ENCODE measurements at regions not wholly inside any gene's neighbourhood (a gene's known extent, or its start where the extent isn't known, plus 50 kb on each side); places are given as distances from the start of the nearest gene placed in this dataset.

DNA sequence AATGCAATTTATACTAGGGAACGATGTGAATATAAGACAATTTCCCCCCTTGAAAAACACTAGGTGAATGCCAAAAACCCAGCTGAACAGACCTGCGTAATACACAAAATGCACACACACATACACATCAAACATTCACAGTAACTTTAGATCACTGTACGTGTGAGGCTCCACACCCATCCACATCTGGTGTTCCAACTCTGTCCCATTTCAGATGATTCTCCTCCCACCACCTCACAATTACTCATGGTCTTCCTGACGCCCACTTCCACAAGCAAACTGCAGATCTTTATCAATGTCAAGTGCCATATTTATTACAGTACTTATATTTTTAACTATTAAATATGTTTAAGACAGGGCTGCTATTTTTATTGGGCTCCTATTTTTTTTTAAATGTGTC is 57.8 kb upstream of the TENM4 start:
- H3K4me1 ChIP-seq (ENCODE audit: insufficient read depth, low read length, poor library complexity, severe bottlenecking) = no peaks in the 10 kb centered on the region
- no peaks in the 10 kb centered on the region for H3K9me2 ChIP-seq (ENCODE audit: insufficient read depth, low read length)
- no peak overlapping the region for H3K4me3 ChIP-seq (ENCODE audit: low read depth, low read length, poor library complexity, severe bottlenecking)
- TF ChIP-seq EZH2phosphoT487 (IDR thresholded peaks at IDR 0.05; ENCODE audit: borderline replicate concordance, low read depth, low read length) = no peak
- TF ChIP-seq, protein P1, sequence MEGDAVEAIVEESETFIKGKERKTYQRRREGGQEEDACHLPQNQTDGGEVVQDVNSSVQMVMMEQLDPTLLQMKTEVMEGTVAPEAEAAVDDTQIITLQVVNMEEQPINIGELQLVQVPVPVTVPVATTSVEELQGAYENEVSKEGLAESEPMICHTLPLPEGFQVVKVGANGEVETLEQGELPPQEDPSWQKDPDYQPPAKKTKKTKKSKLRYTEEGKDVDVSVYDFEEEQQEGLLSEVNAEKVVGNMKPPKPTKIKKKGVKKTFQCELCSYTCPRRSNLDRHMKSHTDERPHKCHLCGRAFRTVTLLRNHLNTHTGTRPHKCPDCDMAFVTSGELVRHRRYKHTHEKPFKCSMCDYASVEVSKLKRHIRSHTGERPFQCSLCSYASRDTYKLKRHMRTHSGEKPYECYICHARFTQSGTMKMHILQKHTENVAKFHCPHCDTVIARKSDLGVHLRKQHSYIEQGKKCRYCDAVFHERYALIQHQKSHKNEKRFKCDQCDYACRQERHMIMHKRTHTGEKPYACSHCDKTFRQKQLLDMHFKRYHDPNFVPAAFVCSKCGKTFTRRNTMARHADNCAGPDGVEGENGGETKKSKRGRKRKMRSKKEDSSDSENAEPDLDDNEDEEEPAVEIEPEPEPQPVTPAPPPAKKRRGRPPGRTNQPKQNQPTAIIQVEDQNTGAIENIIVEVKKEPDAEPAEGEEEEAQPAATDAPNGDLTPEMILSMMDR (conservative IDR thresholded peaks at IDR 0.05; ENCODE audit: low read length) = no peak
- no peak overlapping the region for H3K27ac ChIP-seq (ENCODE audit: low read depth, low read length, poor library complexity, severe bottlenecking)
- intact Hi-C loops (cut with micrococcal nuclease; ENCODE audit: unreplicated experiment) = no loop called here
- H3K4me2 ChIP-seq (ENCODE audit: low read length) = no peak overlapping the region
- no peaks in the 10 kb centered on the region for H4K20me1 ChIP-seq (ENCODE audit: insufficient read depth, low read length)
- no peak overlapping the region for H2AFZ ChIP-seq (ENCODE audit: low read length)
- BruUV-seq (replicated peaks) = no TSS peak
- no peak for DNase-seq (ENCODE audit: low spot score)
- H3K9me3 ChIP-seq (ENCODE audit: low read length) = no peaks in the 10 kb centered on the region
- H3K36me3 ChIP-seq (ENCODE audit: insufficient read depth, low read length) = no peaks in the 10 kb centered on the region
- ChIA-PET POLR2A (no interaction called here), CTCF (ENCODE audit: unreplicated experiment) (no interaction called here)
- H3K79me2 ChIP-seq (ENCODE audit: insufficient read depth, low read depth, low read length) = no peaks in the 10 kb centered on the region

DNA sequence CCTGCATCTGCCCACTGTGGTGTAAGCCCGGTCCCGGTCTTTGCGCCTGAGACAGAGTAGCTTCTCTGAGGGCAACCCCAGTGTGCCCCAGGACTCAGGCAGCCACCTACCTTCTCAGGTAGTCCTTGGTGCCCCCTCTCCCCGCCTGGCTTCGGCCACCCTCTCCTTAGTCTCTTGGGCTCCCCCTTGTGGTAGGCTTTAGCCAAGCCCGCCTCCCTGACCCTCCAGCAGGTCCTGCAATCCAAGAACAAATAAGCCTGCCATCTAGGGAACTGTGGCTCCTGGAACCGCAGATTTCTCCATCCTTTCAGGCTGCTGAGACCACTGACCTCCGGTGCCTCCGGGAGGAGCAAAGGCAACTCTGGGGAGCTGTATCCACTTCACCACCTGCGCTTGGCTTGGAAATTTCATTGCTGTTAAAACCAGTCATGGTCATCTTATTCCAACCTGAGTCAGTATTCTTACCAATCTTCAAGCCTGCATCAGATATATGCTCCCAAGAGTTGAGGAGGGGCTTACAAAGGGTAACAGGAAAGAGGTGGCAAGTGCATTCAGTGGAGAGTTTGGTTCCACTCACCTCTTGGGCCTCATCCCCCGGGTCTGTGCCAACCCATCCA is 52.8 kb upstream of the TENM4 start:
- peak; percentile 52 for DNase-seq (ENCODE audit: low spot score)
- BruUV-seq (replicated peaks) = no TSS peak
- Histone ChIP-seq H3K9me3 (ENCODE audit: low read length) (no peaks in the 10 kb centered on the region), H3K4me1 (ENCODE audit: insufficient read depth, low read length, poor library complexity, severe bottlenecking) (no peaks in the 10 kb centered on the region), H3K27ac (ENCODE audit: low read depth, low read length, poor library complexity, severe bottlenecking) (no peak overlapping the region), H3K4me2 (ENCODE audit: low read length) (no peak overlapping the region), H3K36me3 (ENCODE audit: insufficient read depth, low read length) (no peaks in the 10 kb centered on the region), H3K79me2 (ENCODE audit: insufficient read depth, low read depth, low read length) (no peaks in the 10 kb centered on the region), H4K20me1 (ENCODE audit: insufficient read depth, low read length) (no peaks in the 10 kb centered on the region), H3K4me3 (ENCODE audit: low read depth, low read length, poor library complexity, severe bottlenecking) (no peak overlapping the region), H3K9me2 (ENCODE audit: insufficient read depth, low read length) (no peaks in the 10 kb centered on the region), H2AFZ (ENCODE audit: low read length) (no peak overlapping the region)
- ChIA-PET POLR2A (no interaction called here), CTCF (ENCODE audit: unreplicated experiment) (interaction anchor here (0.7 kb wide), 1 partner anchor 904 kb away, joined by 3 read pairs; no protein-coding TSS in a partner anchor)
- no peak for TF ChIP-seq EZH2phosphoT487 (IDR thresholded peaks at IDR 0.05; ENCODE audit: borderline replicate concordance, low read depth, low read length)
- TF ChIP-seq, protein P1 (conservative IDR thresholded peaks at IDR 0.05; ENCODE audit: low read length) = peak; percentile 87
- intact Hi-C loops (cut with micrococcal nuclease; ENCODE audit: unreplicated experiment) = loop anchor here (1.0 to 2.0 kb wide), 3 partner anchors 32 to 849 kb away; no protein-coding TSS in a partner anchor

DNA sequence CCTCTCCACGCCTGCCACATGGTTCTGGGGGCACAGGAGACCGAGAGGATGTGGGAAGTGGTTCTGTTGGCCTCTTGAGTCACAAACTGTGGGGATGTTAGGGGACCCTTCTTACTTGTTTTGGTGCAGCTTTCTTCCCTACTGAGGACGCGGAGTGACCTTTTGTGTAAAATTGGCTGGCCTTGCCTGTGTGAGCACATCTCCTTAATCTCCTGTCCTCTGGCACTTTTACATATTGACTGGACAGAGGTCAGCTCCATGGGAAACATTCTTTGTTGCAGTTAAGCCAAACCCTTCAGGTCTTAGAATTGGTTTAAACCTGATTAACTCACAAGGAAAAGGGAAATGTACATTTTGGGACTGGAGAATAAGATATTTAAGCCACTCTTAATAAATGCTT is 51.2 kb upstream of the TENM4 start:
- H3K36me3 ChIP-seq (ENCODE audit: insufficient read depth, low read length) = no peaks in the 10 kb centered on the region
- no peak for TF ChIP-seq EZH2phosphoT487 (IDR thresholded peaks at IDR 0.05; ENCODE audit: borderline replicate concordance, low read depth, low read length)
- TF ChIP-seq, protein P1 (conservative IDR thresholded peaks at IDR 0.05; ENCODE audit: low read length) = no peak
- H3K4me1 ChIP-seq (ENCODE audit: insufficient read depth, low read length, poor library complexity, severe bottlenecking) = no peaks in the 10 kb centered on the region
- BruUV-seq (replicated peaks) = no TSS peak
- no peak overlapping the region for H3K4me2 ChIP-seq (ENCODE audit: low read length)
- ChIA-PET CTCF (ENCODE audit: unreplicated experiment) (no interaction called here), POLR2A (no interaction called here)
- H3K79me2 ChIP-seq (ENCODE audit: insufficient read depth, low read depth, low read length) = no peaks in the 10 kb centered on the region
- intact Hi-C loops (cut with micrococcal nuclease; ENCODE audit: unreplicated experiment) = loop anchor here (2.0 kb wide), 1 partner anchor 847 kb away; no protein-coding TSS in a partner anchor
- DNase-seq (ENCODE audit: low spot score) = no peak
- H3K4me3 ChIP-seq (ENCODE audit: low read depth, low read length, poor library complexity, severe bottlenecking) = no peak overlapping the region
- H3K27ac ChIP-seq (ENCODE audit: low read depth, low read length, poor library complexity, severe bottlenecking) = no peak overlapping the region
- no peaks in the 10 kb centered on the region for H3K9me2 ChIP-seq (ENCODE audit: insufficient read depth, low read length)
- H3K9me3 ChIP-seq (ENCODE audit: low read length) = no peaks in the 10 kb centered on the region
- H4K20me1 ChIP-seq (ENCODE audit: insufficient read depth, low read length) = no peaks in the 10 kb centered on the region
- H2AFZ ChIP-seq (ENCODE audit: low read length) = no peak overlapping the region
